Activated naive CD8-positive, alpha-beta T cell treated with anti-CD3 and anti-CD28 coated beads, Interleukin-2, amount 10 ng/mL, durations not matched to agents 7 days and 5 days (primary cell): ENCODE measurements at regions not wholly inside any gene's neighbourhood (a gene's known extent, or its start where the extent isn't known, plus 50 kb on each side); places are given as distances from the start of the nearest gene placed in this dataset.

ENCODE experiments used
- ATAC-seq: fragments of 150-1000 bp; cut with Tn5 transposase; one replicate; pipeline ENCODE4 v1.10.0; 2021; ENCODE audit warnings: low read depth, moderate library complexity
- POLR2A ChIA-PET: fragments of 350-600 bp; sonication (Branson Sonifier 250); formaldehyde crosslinking; loops from one replicate; lab custom pipeline; 2021; ENCODE audit warnings: antibody characterized with exemption; lab: Charles Lee
- DNase-seq: peaks from one replicate; pipeline ENCODE4 v3.0.0; 2021
- H3K27ac Mint-ChIP-seq: one replicate; pipeline ENCODE4 v1.8.0; 2022; ENCODE audit warnings: mild to moderate bottlenecking, mixed read lengths
- H3K27me3 Mint-ChIP-seq: one replicate; pipeline ENCODE4 v1.8.0; 2022; ENCODE audit warnings: mild to moderate bottlenecking, moderate library complexity, mixed read lengths
- H3K36me3 Mint-ChIP-seq: one replicate; pipeline ENCODE4 v1.8.0; 2021; ENCODE audit warnings: mild to moderate bottlenecking, mixed read lengths
- H3K4me1 Mint-ChIP-seq: one replicate; pipeline ENCODE4 v1.8.0; 2021; ENCODE audit warnings: mixed read lengths
- H3K4me3 Mint-ChIP-seq: one replicate; pipeline ENCODE4 v1.8.0; 2022; ENCODE audit warnings: mild to moderate bottlenecking, moderate library complexity, mixed read lengths
- H3K9me3 Mint-ChIP-seq: one replicate; pipeline ENCODE4 v1.8.0; 2021; ENCODE audit warnings: mixed read lengths

DNA sequence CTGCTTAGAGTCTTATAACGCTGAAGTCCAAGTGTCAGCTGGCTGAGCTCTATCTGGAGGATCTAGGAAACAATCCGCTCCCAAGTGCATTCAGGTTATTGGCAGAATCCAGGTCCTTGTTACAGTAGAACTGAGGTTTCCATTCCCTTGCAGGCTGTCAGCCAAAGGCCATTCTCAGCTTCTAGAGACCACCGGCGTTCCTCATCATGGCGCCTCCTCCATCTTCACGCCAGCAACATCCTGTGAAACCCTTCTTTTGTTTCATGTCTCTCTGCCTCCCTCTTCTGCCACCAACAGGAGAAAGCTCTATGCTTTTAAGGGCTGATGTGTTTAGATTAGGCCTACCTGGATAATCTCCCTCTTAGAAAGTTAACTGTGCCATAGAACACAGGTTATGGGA, 133.0 kb upstream of the RASSF8 start:
- no peak overlapping the region for H3K27ac Mint-ChIP-seq
- peaks cover 16% of the 10 kb centered on the region for H3K27me3 Mint-ChIP-seq
- ATAC-seq, result no peak
- POLR2A ChIA-PET, result no interaction called here
- H3K4me3 Mint-ChIP-seq, result no peak overlapping the region
- DNase-seq, result no peak
- no peaks in the 10 kb centered on the region for H3K4me1 Mint-ChIP-seq
- no peaks in the 10 kb centered on the region for H3K9me3 Mint-ChIP-seq
- H3K36me3 Mint-ChIP-seq, result no peaks in the 10 kb centered on the region

DNA sequence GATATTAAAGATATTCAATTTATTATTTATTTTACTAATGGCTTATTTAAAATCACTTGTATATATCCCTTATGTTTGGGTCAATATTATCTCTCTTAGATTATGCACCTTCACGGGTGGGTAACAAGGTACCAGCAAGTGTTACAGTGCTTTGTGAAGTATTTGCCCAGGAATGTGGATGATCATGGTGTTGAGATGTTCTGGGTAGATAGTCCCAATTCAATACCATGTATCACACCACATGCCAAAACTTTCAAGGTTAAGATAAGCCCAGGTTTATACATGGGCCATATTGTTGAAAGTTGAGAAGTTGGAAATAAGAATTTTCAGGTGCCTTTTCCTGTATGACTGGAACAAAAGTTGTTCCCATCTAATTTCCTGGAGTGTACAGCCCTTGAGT, 131.3 kb upstream of the RASSF8 start:
- ATAC-seq (no peak), DNase-seq (no peak)
- Mint-ChIP-seq H3K4me1 (no peaks in the 10 kb centered on the region), H3K27me3 (peaks cover 13% of the 10 kb centered on the region), H3K27ac (no peak overlapping the region), H3K36me3 (no peaks in the 10 kb centered on the region), H3K4me3 (no peak overlapping the region), H3K9me3 (no peaks in the 10 kb centered on the region)
- POLR2A ChIA-PET, result no interaction called here

DNA sequence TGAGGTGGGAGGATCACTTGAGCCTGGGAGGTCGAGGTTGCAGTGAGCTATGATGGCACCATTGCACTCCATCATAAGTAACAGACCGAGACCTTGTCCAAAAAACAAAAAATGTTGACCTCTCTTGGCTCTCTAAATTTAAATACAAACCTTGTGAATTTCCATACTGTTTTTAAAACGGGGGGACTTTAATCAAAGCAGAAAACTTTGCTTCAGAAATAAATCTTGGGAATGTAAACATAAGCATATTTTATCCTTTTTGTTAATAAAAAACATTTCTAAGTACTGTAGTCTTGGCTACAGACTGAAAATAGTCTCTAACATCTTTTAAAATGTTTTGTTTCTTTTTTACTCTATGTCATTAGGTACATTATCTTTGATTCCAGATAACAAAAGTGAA, 130.7 kb upstream of the RASSF8 start:
- POLR2A ChIA-PET, result no interaction called here
- H3K4me3 Mint-ChIP-seq, result no peak overlapping the region
- no peaks in the 10 kb centered on the region for H3K4me1 Mint-ChIP-seq
- ATAC-seq (no peak), DNase-seq (no peak)
- no peak overlapping the region for H3K27ac Mint-ChIP-seq
- peaks cover 13% of the 10 kb centered on the region for H3K27me3 Mint-ChIP-seq
- H3K36me3 Mint-ChIP-seq, result no peaks in the 10 kb centered on the region
- no peaks in the 10 kb centered on the region for H3K9me3 Mint-ChIP-seq

DNA sequence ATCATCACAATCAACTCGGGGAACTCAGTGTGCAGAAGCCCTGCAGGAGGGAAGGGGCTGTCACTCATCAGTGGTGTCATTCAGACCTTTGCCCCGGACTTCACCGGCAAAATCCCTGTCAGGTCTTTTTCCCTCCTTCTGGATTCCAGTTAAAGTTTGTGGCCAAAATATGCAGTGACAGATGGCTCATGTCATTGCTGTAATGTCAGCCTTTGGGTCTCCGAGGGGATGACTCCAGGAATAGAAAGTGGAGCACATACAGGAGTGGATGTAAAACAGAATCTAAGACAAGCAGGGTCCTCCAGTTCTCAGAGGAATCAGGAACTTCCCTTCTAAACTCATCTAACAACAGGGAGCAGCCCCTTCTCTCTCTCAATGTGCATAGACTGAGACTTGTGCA, 130.3 kb upstream of the RASSF8 start:
- Mint-ChIP-seq H3K4me3 (no peak overlapping the region), H3K27ac (no peak overlapping the region), H3K4me1 (no peaks in the 10 kb centered on the region), H3K9me3 (no peaks in the 10 kb centered on the region), H3K27me3 (peaks cover 13% of the 10 kb centered on the region), H3K36me3 (no peaks in the 10 kb centered on the region)
- DNase-seq (no peak), ATAC-seq (no peak)
- POLR2A ChIA-PET, result no interaction called here

DNA sequence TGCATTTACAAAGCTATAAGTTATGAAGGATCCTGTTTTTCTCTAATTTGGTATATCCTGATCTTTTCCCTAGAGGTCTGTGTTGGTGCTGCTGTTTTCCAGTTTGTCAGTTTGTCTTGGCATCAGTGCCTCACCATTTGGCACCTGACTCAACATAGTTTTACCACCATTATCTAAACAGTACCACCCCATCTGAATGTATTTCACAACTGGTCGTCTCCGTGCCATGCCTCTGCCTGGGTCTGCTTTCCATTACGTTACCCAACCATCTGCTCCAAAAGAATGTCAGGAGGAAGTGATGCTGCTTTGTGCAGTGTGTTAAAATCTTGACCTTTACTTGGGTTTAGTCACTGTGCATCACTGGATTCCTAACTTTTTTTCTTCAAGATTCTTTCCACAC, 129.3 kb upstream of the RASSF8 start:
- Mint-ChIP-seq H3K36me3 (no peaks in the 10 kb centered on the region), H3K9me3 (no peaks in the 10 kb centered on the region), H3K4me1 (no peaks in the 10 kb centered on the region), H3K27me3 (peaks cover 15% of the 10 kb centered on the region), H3K4me3 (no peak overlapping the region), H3K27ac (no peak overlapping the region)
- DNase-seq, result no peak
- no peak for ATAC-seq
- POLR2A ChIA-PET, result no interaction called here

DNA sequence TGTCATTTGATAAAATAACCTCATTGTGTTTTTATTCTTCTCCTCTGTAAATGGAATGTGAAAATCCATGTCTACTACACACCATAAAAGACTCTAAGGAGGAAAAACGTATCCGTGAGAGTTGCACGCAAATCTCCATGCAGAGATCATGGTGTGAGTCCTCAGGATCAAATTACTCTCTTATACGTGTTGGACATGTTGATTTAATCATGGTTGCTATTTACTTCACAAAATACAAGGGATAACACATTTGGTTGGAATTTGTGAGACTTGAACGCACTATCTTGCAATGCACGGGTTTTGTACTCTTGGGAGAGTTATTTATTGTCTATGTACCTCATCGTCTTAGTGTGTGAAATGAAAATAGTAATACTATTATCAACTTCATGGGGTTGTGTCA, 128.0 kb upstream of the RASSF8 start:
- Mint-ChIP-seq H3K9me3 (peaks cover 1% of the 10 kb centered on the region), H3K4me3 (no peak overlapping the region), H3K4me1 (no peaks in the 10 kb centered on the region), H3K27ac (no peak overlapping the region), H3K27me3 (peaks cover 14% of the 10 kb centered on the region), H3K36me3 (no peaks in the 10 kb centered on the region)
- POLR2A ChIA-PET, result no interaction called here
- no peak for DNase-seq
- ATAC-seq, result no peak

DNA sequence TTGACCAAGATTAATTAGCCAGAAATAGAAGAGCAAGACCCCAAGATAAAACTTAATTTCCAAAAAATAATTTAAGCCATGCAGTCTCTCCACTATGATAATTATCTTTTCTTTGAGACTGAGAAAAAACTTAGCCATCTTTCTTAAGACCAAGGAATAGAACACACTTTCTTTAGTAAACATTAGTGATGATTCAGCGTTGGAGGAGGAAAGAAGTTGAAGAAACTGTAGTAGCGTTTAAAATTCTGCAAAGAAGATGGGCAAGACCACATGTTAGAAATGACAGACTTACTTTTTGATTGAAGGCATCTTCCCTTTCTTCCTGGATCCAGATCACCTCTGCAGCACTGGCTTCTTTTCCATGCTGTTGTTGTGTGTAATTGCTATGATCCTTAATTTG, 124.8 kb upstream of the RASSF8 start:
- no peaks in the 10 kb centered on the region for H3K4me1 Mint-ChIP-seq

DNA sequence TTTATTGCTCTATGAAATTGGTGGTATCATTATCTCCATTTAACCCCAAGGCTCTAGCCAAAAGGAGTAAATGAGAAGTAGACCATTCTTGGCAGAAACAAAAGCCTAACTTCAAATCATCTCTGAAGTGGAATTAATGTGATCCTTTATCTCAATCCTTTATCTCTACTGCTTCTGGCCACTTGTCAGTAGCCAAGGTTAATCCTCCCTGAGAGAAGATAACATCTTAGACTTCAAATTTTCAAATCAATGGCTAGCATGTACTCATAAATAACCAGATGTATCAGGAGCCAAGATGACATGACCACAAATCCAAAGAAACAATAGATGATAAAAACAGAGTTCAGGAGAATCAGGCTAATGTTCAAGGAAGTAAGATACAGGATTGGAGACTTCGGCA, 123.1 kb upstream of the RASSF8 start:
- Mint-ChIP-seq H3K4me1 (no peaks in the 10 kb centered on the region), H3K9me3 (peaks cover 2% of the 10 kb centered on the region)

More for the DNA sequence above, 124.8 kb upstream of the RASSF8 start:
- Mint-ChIP-seq H3K4me3 (no peak overlapping the region), H3K27me3 (peaks cover 15% of the 10 kb centered on the region), H3K36me3 (no peaks in the 10 kb centered on the region), H3K27ac (no peak overlapping the region), H3K9me3 (peaks cover 2% of the 10 kb centered on the region)
- no peak for ATAC-seq
- POLR2A ChIA-PET, result no interaction called here
- DNase-seq, result no peak

DNA sequence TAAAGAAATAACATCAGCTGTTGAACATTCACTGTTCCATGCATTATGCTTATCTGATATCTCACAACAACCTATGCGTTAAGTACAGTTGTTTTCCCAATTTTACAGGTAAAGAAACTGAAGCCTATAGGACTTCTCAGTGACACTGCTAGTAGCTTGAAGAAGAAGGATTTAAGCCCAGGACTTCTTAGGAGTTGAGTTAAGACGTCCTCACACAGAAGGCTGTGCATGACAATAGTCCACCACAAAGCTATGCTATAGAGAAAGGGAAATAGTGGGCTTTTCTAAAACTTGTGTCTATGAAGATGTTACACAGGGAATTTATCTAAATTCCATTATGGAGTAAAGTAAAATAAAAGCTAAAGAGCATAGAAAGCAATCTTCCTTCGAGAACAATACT, 120.5 kb upstream of the RASSF8 start:
- Mint-ChIP-seq H3K36me3 (no peaks in the 10 kb centered on the region), H3K27me3 (peaks cover 11% of the 10 kb centered on the region), H3K27ac (no peak overlapping the region), H3K4me3 (no peak overlapping the region), H3K4me1 (no peaks in the 10 kb centered on the region), H3K9me3 (peaks cover 2% of the 10 kb centered on the region)
- POLR2A ChIA-PET, result no interaction called here
- ATAC-seq (no peak), DNase-seq (no peak)

More for the DNA sequence above, 123.1 kb upstream of the RASSF8 start:
- ATAC-seq (no peak), DNase-seq (no peak)
- POLR2A ChIA-PET, result no interaction called here
- no peaks in the 10 kb centered on the region for H3K36me3 Mint-ChIP-seq
- H3K27me3 Mint-ChIP-seq, result peaks cover 11% of the 10 kb centered on the region
- H3K27ac Mint-ChIP-seq, result no peak overlapping the region
- no peak overlapping the region for H3K4me3 Mint-ChIP-seq

DNA sequence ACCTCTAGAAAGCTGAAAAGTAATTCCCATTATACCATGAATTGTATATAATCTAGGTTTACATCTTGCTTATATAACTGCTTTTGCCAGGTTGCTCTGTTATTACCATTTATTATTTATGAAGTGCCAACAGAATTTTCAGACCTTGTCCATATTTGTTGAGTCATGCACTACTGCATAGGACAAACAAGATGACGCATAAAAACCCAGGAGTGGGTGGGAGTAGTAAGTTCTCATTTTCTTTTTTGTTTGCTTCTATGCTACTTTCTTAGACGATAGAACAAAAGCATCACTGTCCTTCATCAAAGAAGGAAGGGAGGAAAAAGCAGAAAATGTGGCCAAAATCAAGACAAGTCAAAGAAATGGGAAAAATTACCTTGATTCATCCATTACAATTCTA, 119.0 kb upstream of the RASSF8 start:
- Mint-ChIP-seq H3K27me3 (peaks cover 11% of the 10 kb centered on the region), H3K9me3 (peaks cover 2% of the 10 kb centered on the region), H3K27ac (no peak overlapping the region), H3K4me1 (peaks cover 3% of the 10 kb centered on the region), H3K36me3 (no peaks in the 10 kb centered on the region), H3K4me3 (no peak overlapping the region)
- DNase-seq (no peak), ATAC-seq (no peak)
- POLR2A ChIA-PET, result no interaction called here

DNA sequence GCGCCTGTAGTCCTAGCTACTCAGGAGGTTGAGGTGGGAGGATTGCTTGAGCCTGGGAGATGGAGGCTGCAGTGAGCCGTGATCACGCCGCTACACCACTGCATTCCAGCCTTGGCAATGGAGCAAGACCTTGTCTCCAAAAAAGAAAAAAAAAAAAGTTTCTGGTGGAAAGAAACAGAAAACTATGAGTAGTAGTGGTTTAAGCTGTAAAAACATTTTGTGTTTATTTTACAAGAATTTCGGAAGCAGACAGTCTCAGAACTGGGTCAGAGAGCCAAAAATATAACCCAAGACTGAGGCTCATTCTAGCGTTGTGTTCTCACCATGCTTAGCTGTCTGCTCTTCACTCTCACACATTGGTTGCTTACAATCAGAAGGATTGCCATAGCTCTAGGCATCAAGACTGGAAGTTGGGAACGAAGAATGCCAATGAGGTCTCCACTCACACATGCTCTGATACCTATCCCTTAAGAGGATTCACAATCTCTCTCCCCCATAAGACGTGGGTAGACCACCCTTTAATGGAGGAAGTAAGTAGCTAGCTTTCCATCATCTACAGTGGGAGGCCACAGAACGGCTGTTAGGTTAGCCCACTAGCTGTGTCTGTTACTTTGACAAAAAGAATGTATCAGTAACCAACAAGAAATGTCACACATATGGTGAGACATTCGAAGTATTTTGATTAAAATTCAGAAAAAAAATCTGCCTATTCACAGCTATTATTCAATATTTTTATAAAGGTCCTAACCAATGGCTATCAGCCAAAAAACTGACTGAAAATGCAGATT, 117.6 kb upstream of the RASSF8 start:
- peaks cover 9% of the 10 kb centered on the region for H3K27me3 Mint-ChIP-seq
- no peaks in the 10 kb centered on the region for H3K36me3 Mint-ChIP-seq
- DNase-seq (no peak), ATAC-seq (no peak)
- H3K4me1 Mint-ChIP-seq, result peaks cover 3% of the 10 kb centered on the region
- no peaks in the 10 kb centered on the region for H3K9me3 Mint-ChIP-seq
- H3K4me3 Mint-ChIP-seq, result no peak overlapping the region
- no peak overlapping the region for H3K27ac Mint-ChIP-seq
- POLR2A ChIA-PET, result no interaction called here

DNA sequence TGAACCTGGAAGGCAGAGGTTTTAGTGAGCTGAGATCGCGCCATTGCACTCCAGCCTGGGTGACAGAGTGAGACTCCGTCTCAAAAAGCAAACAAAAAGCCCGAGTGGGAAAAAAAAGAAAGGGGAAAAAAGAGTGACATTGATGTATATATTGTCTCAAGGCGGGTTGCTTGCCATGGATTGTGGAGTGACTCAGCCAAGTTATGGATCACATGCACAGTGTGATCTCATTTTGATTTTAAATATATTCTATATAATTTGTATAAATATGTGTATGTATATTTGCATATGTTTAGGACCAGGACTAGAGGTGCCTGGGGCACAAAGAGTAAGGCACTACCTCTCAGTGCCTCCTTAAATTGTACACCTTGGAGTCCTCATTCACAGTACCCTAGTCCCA, 116.2 kb upstream of the RASSF8 start:
- H3K27ac Mint-ChIP-seq, result no peak overlapping the region
- peaks cover 3% of the 10 kb centered on the region for H3K4me1 Mint-ChIP-seq
- H3K27me3 Mint-ChIP-seq, result peaks cover 8% of the 10 kb centered on the region
- ATAC-seq (no peak), DNase-seq (no peak)
- no peaks in the 10 kb centered on the region for H3K36me3 Mint-ChIP-seq
- H3K9me3 Mint-ChIP-seq, result no peaks in the 10 kb centered on the region
- no peak overlapping the region for H3K4me3 Mint-ChIP-seq
- POLR2A ChIA-PET, result no interaction called here

DNA sequence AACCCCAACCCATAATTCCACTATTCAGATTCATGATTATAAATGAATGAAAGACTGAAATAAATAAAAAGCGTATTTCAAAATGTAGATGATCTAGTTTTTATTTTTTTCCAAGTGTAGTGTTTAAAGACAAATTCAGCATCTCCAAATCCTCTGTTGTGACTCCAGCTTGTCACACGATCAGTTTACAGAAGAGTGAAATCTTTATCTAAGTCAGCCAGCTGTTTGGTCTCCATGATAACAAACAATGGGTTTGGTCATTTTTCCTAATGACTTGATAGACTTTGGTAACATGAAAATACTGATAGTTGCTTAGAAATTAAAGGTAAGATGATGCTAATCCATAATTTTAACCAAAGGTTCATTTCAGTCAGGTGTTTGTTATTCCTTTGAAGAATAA, 114.5 kb upstream of the RASSF8 start:
- no peak for ATAC-seq
- no peaks in the 10 kb centered on the region for H3K36me3 Mint-ChIP-seq
- POLR2A ChIA-PET, result no interaction called here
- no peak overlapping the region for H3K27ac Mint-ChIP-seq
- DNase-seq, result no peak
- H3K4me1 Mint-ChIP-seq, result peaks cover 3% of the 10 kb centered on the region
- H3K27me3 Mint-ChIP-seq, result peaks cover 2% of the 10 kb centered on the region
- H3K9me3 Mint-ChIP-seq, result no peaks in the 10 kb centered on the region
- H3K4me3 Mint-ChIP-seq, result no peak overlapping the region

DNA sequence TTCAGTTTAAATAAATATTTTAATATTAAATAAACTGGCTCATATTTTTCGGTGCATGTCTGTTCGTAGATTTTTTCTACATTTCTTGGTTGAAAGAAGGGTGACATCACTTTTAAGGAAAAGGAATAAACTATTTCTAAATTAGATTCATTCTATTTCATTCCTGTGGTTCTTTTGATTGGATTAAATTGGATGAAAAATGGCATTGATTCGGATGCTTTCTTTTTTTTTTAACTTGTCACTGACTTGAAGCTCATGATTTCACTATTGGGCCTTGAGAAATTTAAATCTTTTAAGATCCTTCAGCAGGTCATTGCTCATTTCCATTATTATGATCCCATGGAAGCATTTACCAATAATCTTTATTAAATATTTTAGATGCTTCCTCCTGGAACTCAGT, 113.1 kb upstream of the RASSF8 start:
- Mint-ChIP-seq H3K4me1 (peaks cover 3% of the 10 kb centered on the region), H3K27ac (no peak overlapping the region), H3K4me3 (no peak overlapping the region), H3K9me3 (no peaks in the 10 kb centered on the region), H3K27me3 (peaks cover 8% of the 10 kb centered on the region), H3K36me3 (no peaks in the 10 kb centered on the region)
- no peak for ATAC-seq
- no peak for DNase-seq
- POLR2A ChIA-PET, result no interaction called here
